ENCODE measurements at regions not wholly inside any gene's neighbourhood (a gene's known extent, or its start where the extent isn't known, plus 50 kb on each side); places are given as distances from the start of the nearest gene placed in this dataset.

- Histone ChIP-seq H3K79me1 (ENCODE audit: insufficient read depth, low read depth, low read length, poor library complexity, severe bottlenecking) (no peaks in the 10 kb centered on the region), H2BK12ac (ENCODE audit: insufficient read length, low read depth, low read length) (no peak overlapping the region), H3K9ac (ENCODE audit: extremely low read depth, insufficient read length, low read length) (no peak overlapping the region), H2BK15ac (ENCODE audit: low read depth, low read length) (no peak overlapping the region), H2AK5ac (ENCODE audit: insufficient read length, low read length) (no peak overlapping the region), H3T11ph (ENCODE audit: low read length) (no peak overlapping the region), H4K91ac (ENCODE audit: insufficient read length, low read depth, low read length) (no peak overlapping the region), H3K4me1 (ENCODE audit: insufficient read depth, low read length) (no peaks in the 10 kb centered on the region), H4K8ac (replicated peaks; ENCODE audit: insufficient read length, low read depth, low read length) (no peak overlapping the region), H3K9me3 (ENCODE audit: control insufficient read depth, low read depth, low read length) (no peaks in the 10 kb centered on the region), H3K4ac (ENCODE audit: low read depth, low read length) (no peak overlapping the region), H4K20me1 (ENCODE audit: control insufficient read depth, insufficient read depth, insufficient read length) (no peaks in the 10 kb centered on the region), H2BK20ac (ENCODE audit: low read depth, low read length, poor library complexity, severe bottlenecking) (no peak overlapping the region), H3K18ac (ENCODE audit: insufficient read length, low read depth, low read length) (no peak overlapping the region), H3K27me3 (ENCODE audit: insufficient read depth, low read length) (no peaks in the 10 kb centered on the region), H3K23me2 (ENCODE audit: insufficient read length, low read depth, low read length, poor library complexity, severe bottlenecking) (no peaks in the 10 kb centered on the region), H2BK120ac (ENCODE audit: low read depth, low read length, poor library complexity, severe bottlenecking) (no peak overlapping the region), H2BK5ac (ENCODE audit: insufficient read length, low read length) (no peak overlapping the region), H2AFZ (ENCODE audit: low read length) (no peak overlapping the region), H3K79me2 (ENCODE audit: insufficient read depth, low read length) (no peaks in the 10 kb centered on the region), H3K4me2 (ENCODE audit: insufficient read depth, insufficient read length, low read length) (no peak overlapping the region), H3K56ac (ENCODE audit: insufficient read length, low read depth, low read length) (no peak overlapping the region), H3K27ac (ENCODE audit: insufficient read length, low read depth, low read length) (no peak overlapping the region), H4K5ac (ENCODE audit: insufficient read length, low read depth, low read length) (no peak overlapping the region), H3K23ac (ENCODE audit: insufficient read length, low read depth, low read length) (no peak overlapping the region), H3K14ac (ENCODE audit: insufficient read depth, low read length) (no peak overlapping the region)
- H3K27ac Mint-ChIP-seq: no peak overlapping the region
- TF ChIP-seq CTCF (conservative IDR thresholded peaks at IDR 0.05): no peak
- DNase-seq: no peak
- no peaks in the 10 kb centered on the region for H3K36me3 Mint-ChIP-seq (ENCODE audit: insufficient read depth in 1 of 3, low read depth in 3 of 3)
- no peaks in the 10 kb centered on the region for H3K9me3 Mint-ChIP-seq
- H3K4me3 Mint-ChIP-seq: no peak overlapping the region
- H3K27me3 Mint-ChIP-seq (ENCODE audit: low read depth): no peaks in the 10 kb centered on the region; the same call in 1 of the 2 replicates
- no CpG with 5 or more reads among the region's 2 CpGs for WGBS (ENCODE audit: extremely low coverage, insufficient read length, low lambda C conversion rate)
- peaks cover 3 to 4% of the 10 kb centered on the region in 2 experiments; a peak in 3 of 4 replicates for H3K4me1 Mint-ChIP-seq
These were observed 1084.9 kb downstream of the ADGRL3 start for GRCh38 chr4:62285026-62285425.

All from H9 (cell line).